Type B pancreatic cell (in vitro differentiated cells): ENCODE measurements at regions not wholly inside any gene's neighbourhood (a gene's known extent, or its start where the extent isn't known, plus 50 kb on each side); places are given as distances from the start of the nearest gene placed in this dataset.

Experiments used
- DNase-seq: peaks from one replicate; pipeline ENCODE4 v3.0.0; 2021; ENCODE audit warnings: mixed read lengths; ENCODE audit not compliant: unreplicated experiment; ENCODE audit errors: extremely low spot score
- H3K27ac Mint-ChIP-seq: 2 replicates; pipeline ENCODE4 v1.8.0; 2021; ENCODE audit warnings: mild to moderate bottlenecking, mixed read lengths
- H3K27me3 Mint-ChIP-seq: 2 replicates; pipeline ENCODE4 v1.8.0; 2021; ENCODE audit warnings: mixed read lengths
- H3K36me3 Mint-ChIP-seq: 2 replicates; pipeline ENCODE4 v1.8.0; 2021; ENCODE audit warnings: mixed read lengths
- H3K4me1 Mint-ChIP-seq: one replicate; pipeline ENCODE4 v1.8.0; 2021; ENCODE audit warnings: mixed read lengths; ENCODE audit not compliant: unreplicated experiment
- H3K4me3 Mint-ChIP-seq: 2 replicates; pipeline ENCODE4 v1.8.0; 2021; ENCODE audit warnings: mild to moderate bottlenecking, mixed read lengths
- H3K9me3 Mint-ChIP-seq: 2 replicates; pipeline ENCODE4 v1.8.0; 2021; ENCODE audit warnings: mixed read lengths
- CTCF ChIP-seq: fragments of 200-600 bp; sonication (generic); conservative IDR thresholded peaks from 2 replicates; pipeline ENCODE4 v1.5.0; 2021; ENCODE audit warnings: antibody characterized with exemption, mild to moderate bottlenecking

- H3K36me3 Mint-ChIP-seq: no peaks in the 10 kb centered on the region
- TF ChIP-seq CTCF: no peak
- H3K9me3 Mint-ChIP-seq: peaks cover 3% of the 10 kb centered on the region
- peaks cover 4% of the 10 kb centered on the region for H3K27me3 Mint-ChIP-seq
- no peaks in the 10 kb centered on the region for H3K4me1 Mint-ChIP-seq
- no peak overlapping the region for H3K4me3 Mint-ChIP-seq
- DNase-seq: no peak
- no peak overlapping the region for H3K27ac Mint-ChIP-seq
These were observed 207.2 kb upstream of the TMPO start for GRCh38 chr12:98308141-98308540.

- Mint-ChIP-seq H3K27me3 (peaks cover 7% of the 10 kb centered on the region), H3K9me3 (no peaks in the 10 kb centered on the region), H3K4me3 (no peak overlapping the region), H3K36me3 (no peaks in the 10 kb centered on the region), H3K4me1 (no peaks in the 10 kb centered on the region), H3K27ac (no peak overlapping the region)
- TF ChIP-seq CTCF: no peak
- no peak for DNase-seq
These were observed 197.2 kb upstream of the TMPO start for GRCh38 chr12:98317939-98318899.

- no peak for DNase-seq
- Mint-ChIP-seq H3K4me3 (no peak overlapping the region), H3K27me3 (peaks cover 3% of the 10 kb centered on the region), H3K27ac (no peak overlapping the region), H3K4me1 (no peaks in the 10 kb centered on the region), H3K36me3 (no peaks in the 10 kb centered on the region), H3K9me3 (no peaks in the 10 kb centered on the region)
- TF ChIP-seq CTCF: no peak
These were observed 195.5 kb upstream of the TMPO start for GRCh38 chr12:98319716-98320425.

- no peak overlapping the region for H3K27ac Mint-ChIP-seq
- H3K4me3 Mint-ChIP-seq: no peak overlapping the region
- TF ChIP-seq CTCF: no peak
- DNase-seq: no peak
- H3K27me3 Mint-ChIP-seq: no peaks in the 10 kb centered on the region
- H3K4me1 Mint-ChIP-seq: no peaks in the 10 kb centered on the region
- H3K36me3 Mint-ChIP-seq: no peaks in the 10 kb centered on the region
- H3K9me3 Mint-ChIP-seq: no peaks in the 10 kb centered on the region
These were observed 190.4 kb upstream of the TMPO start for GRCh38 chr12:98325003-98325402.

- Mint-ChIP-seq H3K27ac (no peak overlapping the region), H3K36me3 (no peaks in the 10 kb centered on the region), H3K4me3 (no peak overlapping the region), H3K4me1 (no peaks in the 10 kb centered on the region), H3K9me3 (no peaks in the 10 kb centered on the region), H3K27me3 (no peaks in the 10 kb centered on the region)
- TF ChIP-seq CTCF: no peak
- no peak for DNase-seq
These were observed 186.9 kb upstream of the TMPO start for GRCh38 chr12:98328467-98328866.
